Chondrocyte (in vitro differentiated cells): ENCODE measurements at regions not wholly inside any gene's neighbourhood (a gene's known extent, or its start where the extent isn't known, plus 50 kb on each side); places are given as distances from the start of the nearest gene placed in this dataset.

Experiments
- DNase-seq: peaks from one replicate; pipeline ENCODE4 v3.0.0; 2021; ENCODE audit warnings: mixed read lengths, low spot score
- H3K27ac Mint-ChIP-seq: one replicate; pipeline ENCODE4 v1.8.0; 2021; ENCODE audit warnings: mild to moderate bottlenecking, moderate library complexity, mixed read lengths; ENCODE audit not compliant: unreplicated experiment
- H3K27me3 Mint-ChIP-seq: 2 replicates; pipeline ENCODE4 v1.8.0; 2021; ENCODE audit warnings: low read depth, mixed read lengths
- H3K36me3 Mint-ChIP-seq: 2 replicates; pipeline ENCODE4 v1.8.0; 2021; ENCODE audit warnings: low read depth, mixed read lengths
- H3K4me1 Mint-ChIP-seq: 2 replicates; pipeline ENCODE4 v1.8.0; 2021; ENCODE audit warnings: low read depth, mild to moderate bottlenecking, mixed read lengths
- H3K4me3 Mint-ChIP-seq: one replicate; pipeline ENCODE4 v1.8.0; 2021; ENCODE audit warnings: mild to moderate bottlenecking, moderate library complexity, mixed read lengths; ENCODE audit not compliant: unreplicated experiment
- H3K9me3 Mint-ChIP-seq: 2 replicates; pipeline ENCODE4 v1.8.0; 2021; ENCODE audit warnings: low read depth, mixed read lengths
- TF ChIP-seq, protein P1 (sequence below): fragments of 200-600 bp; sonication (generic); IDR thresholded peaks from 2 replicates; pipeline ENCODE4 v1.5.0; 2021; ENCODE audit warnings: antibody characterized with exemption, mild to moderate bottlenecking, moderate library complexity

DNA sequence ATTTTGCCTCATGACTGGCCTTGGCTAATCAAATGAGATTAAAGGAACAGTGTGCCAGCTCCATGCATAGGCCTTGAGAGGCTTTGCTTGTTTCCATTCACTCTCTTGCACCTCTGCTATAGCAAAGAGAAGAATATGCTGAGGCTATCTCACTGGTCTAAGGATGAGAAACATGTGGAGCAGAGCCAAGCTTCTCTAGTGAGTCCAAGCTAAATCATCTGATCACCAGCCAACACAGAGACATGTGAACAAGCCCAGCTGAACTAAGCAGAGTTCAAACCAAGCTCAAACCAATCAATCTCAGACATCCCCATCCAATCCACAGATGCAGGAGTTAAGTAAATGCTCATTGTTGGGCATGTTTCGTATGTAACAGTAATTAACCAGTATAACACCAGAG lies 69.4 kb upstream of the API5 start:
- no peaks in the 10 kb centered on the region for H3K36me3 Mint-ChIP-seq
- TF ChIP-seq, protein P1, sequence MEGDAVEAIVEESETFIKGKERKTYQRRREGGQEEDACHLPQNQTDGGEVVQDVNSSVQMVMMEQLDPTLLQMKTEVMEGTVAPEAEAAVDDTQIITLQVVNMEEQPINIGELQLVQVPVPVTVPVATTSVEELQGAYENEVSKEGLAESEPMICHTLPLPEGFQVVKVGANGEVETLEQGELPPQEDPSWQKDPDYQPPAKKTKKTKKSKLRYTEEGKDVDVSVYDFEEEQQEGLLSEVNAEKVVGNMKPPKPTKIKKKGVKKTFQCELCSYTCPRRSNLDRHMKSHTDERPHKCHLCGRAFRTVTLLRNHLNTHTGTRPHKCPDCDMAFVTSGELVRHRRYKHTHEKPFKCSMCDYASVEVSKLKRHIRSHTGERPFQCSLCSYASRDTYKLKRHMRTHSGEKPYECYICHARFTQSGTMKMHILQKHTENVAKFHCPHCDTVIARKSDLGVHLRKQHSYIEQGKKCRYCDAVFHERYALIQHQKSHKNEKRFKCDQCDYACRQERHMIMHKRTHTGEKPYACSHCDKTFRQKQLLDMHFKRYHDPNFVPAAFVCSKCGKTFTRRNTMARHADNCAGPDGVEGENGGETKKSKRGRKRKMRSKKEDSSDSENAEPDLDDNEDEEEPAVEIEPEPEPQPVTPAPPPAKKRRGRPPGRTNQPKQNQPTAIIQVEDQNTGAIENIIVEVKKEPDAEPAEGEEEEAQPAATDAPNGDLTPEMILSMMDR = no peak
- H3K27me3 Mint-ChIP-seq = no peaks in the 10 kb centered on the region
- no peak overlapping the region for H3K27ac Mint-ChIP-seq
- H3K9me3 Mint-ChIP-seq = peaks cover 5% of the 10 kb centered on the region
- H3K4me1 Mint-ChIP-seq = no peaks in the 10 kb centered on the region
- DNase-seq = no peak
- H3K4me3 Mint-ChIP-seq = no peak overlapping the region

GRCh38 chr11:43243927-43244326 lies 67.9 kb upstream of the API5 start:
- H3K4me3 Mint-ChIP-seq = no peak overlapping the region
- no peaks in the 10 kb centered on the region for H3K4me1 Mint-ChIP-seq
- no peaks in the 10 kb centered on the region for H3K36me3 Mint-ChIP-seq
- TF ChIP-seq, protein P1 = no peak
- no peaks in the 10 kb centered on the region for H3K9me3 Mint-ChIP-seq
- DNase-seq = no peak
- H3K27me3 Mint-ChIP-seq = no peaks in the 10 kb centered on the region
- H3K27ac Mint-ChIP-seq = no peak overlapping the region

DNA sequence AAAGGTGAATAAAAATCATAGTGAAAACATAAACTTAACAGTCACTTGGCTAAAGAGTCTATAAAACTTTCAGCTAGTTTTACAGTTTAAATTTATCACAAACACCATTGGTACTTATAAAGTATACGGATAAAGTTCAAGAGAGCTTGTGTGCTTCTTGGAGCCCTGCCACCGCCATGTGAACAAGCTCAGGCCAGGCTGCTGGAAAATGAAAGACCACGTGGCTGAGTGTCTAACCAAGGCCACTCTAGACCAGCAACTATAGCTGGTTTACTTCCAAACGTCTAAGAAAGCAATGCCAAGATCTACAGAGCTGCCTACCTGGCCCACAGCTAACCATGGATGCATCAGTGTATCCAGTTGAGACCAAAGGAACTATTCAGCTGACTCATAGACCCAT lies 66.3 kb upstream of the API5 start:
- Mint-ChIP-seq H3K27ac (no peak overlapping the region), H3K4me1 (no peaks in the 10 kb centered on the region), H3K27me3 (no peaks in the 10 kb centered on the region), H3K36me3 (no peaks in the 10 kb centered on the region), H3K4me3 (no peak overlapping the region), H3K9me3 (no peaks in the 10 kb centered on the region)
- DNase-seq = no peak
- TF ChIP-seq, protein P1 = no peak

- TF ChIP-seq, protein P1 = no peak
- Mint-ChIP-seq H3K9me3 (no peaks in the 10 kb centered on the region), H3K36me3 (no peaks in the 10 kb centered on the region), H3K4me1 (no peaks in the 10 kb centered on the region), H3K27me3 (peaks cover 18% of the 10 kb centered on the region), H3K4me3 (no peak overlapping the region), H3K27ac (no peak overlapping the region)
- DNase-seq = no peak
These were observed 61.5 kb upstream of the API5 start for GRCh38 chr11:43250309-43250708.

GRCh38 chr11:43261775-43262174 lies 50.0 kb upstream of the API5 start:
- Mint-ChIP-seq H3K4me3 (no peak overlapping the region), H3K9me3 (peaks cover 24% of the 10 kb centered on the region), H3K27me3 (peaks cover 15% of the 10 kb centered on the region), H3K27ac (no peak overlapping the region), H3K4me1 (no peaks in the 10 kb centered on the region), H3K36me3 (no peaks in the 10 kb centered on the region)
- TF ChIP-seq, protein P1 = no peak
- DNase-seq = no peak
